ENCODE measurements at regions not wholly inside any gene's neighbourhood (a gene's known extent, or its start where the extent isn't known, plus 50 kb on each side); places are given as distances from the start of the nearest gene placed in this dataset.

DNA sequence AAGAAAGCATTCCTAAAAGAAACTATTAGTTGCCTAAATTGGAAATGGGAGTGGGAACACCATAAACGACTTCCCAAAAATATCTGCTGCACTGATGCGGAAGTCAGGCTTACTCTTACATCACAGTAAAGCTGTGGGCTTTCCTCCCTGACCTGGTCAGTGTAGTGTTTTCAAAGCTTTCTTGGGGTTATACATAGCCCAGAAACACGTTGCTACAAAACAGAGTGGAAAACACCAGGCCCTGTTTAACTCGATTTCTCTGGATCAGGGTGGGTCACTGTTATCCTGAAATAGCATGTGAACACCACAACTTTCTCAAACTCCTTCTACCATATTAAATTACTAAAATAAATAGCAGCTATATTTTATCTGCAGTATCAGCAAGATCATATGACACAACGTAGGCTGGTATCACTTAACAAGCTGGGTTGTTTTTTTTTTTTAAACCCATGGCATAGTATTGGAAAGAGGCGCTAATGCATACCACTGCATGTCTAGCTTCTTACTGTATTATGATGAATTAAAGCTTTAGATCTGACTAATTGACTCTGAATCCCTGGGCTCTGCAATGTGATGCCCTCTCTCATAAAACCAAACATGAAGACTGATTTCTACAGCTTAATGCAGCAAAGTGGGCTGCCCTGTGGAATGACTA, 184.6 kb downstream of the TGFB2 start:
- TF ChIP-seq, protein P1, sequence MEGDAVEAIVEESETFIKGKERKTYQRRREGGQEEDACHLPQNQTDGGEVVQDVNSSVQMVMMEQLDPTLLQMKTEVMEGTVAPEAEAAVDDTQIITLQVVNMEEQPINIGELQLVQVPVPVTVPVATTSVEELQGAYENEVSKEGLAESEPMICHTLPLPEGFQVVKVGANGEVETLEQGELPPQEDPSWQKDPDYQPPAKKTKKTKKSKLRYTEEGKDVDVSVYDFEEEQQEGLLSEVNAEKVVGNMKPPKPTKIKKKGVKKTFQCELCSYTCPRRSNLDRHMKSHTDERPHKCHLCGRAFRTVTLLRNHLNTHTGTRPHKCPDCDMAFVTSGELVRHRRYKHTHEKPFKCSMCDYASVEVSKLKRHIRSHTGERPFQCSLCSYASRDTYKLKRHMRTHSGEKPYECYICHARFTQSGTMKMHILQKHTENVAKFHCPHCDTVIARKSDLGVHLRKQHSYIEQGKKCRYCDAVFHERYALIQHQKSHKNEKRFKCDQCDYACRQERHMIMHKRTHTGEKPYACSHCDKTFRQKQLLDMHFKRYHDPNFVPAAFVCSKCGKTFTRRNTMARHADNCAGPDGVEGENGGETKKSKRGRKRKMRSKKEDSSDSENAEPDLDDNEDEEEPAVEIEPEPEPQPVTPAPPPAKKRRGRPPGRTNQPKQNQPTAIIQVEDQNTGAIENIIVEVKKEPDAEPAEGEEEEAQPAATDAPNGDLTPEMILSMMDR (IDR thresholded peaks at IDR 0.05), result no peak
- no peak for TF ChIP-seq POLR2AphosphoS5 (IDR thresholded peaks at IDR 0.05)
